ENCODE measurements at regions not wholly inside any gene's neighbourhood (a gene's known extent, or its start where the extent isn't known, plus 50 kb on each side); places are given as distances from the start of the nearest gene placed in this dataset.

DNA sequence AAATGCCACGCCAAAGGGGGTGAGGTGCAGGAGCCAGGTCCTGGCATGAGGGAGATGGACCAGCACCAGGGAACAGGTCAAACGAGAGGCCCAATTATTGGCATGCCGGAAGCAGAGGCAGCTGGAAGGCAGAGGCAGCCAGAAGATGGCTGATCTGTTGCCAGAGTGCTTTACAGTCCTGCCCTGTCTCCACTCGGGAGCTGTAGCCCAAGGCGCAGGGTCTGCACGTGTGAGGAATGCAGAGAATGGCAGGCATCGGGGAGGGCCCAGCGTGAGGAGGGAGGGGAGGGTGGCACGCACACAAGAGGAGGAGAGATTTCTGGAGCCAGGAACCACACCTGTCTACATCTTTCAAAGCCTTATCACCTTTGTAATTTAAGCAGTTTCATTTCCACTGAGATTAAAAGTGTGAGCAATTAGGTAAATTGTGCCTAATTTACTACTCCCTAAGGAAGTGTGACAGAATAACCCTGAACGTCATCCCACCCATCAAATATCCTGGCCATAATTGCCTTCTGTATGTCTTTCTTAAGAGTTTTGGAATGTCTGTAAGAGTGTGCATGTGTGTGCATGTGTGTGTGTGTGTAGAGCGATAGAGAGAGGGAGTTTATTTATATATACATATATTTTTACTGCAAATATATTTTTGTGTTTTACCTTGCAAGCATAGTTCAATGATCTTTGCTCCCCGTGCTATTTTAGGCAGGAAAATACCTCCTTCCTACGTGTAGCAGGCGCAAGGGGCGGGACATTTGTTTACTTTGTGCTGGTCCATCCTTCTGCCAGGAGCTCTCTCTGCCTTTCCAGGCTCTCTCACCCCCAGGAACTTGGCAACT lies 125.5 kb upstream of the SERBP1 start:
- TF ChIP-seq NFATC4 (CRISPR knock-in tag; IDR thresholded peaks at IDR 0.05) (no peak), CTCF (IDR thresholded peaks at IDR 0.05) (no peak), CREB1 (CRISPR knock-in tag; IDR thresholded peaks at IDR 0.05) (no peak), NR2C2 (CRISPR knock-in tag; IDR thresholded peaks at IDR 0.05) (no peak), MAX (CRISPR knock-in tag; IDR thresholded peaks at IDR 0.05) (no peak), FOXK1 (CRISPR knock-in tag; IDR thresholded peaks at IDR 0.05) (no peak), TCF7 (CRISPR knock-in tag; IDR thresholded peaks at IDR 0.05; ENCODE audit: low read depth) (no peak), SMAD3 (CRISPR knock-in tag; IDR thresholded peaks at IDR 0.05; ENCODE audit: borderline replicate concordance) (no peak), GABPB1 (CRISPR knock-in tag; IDR thresholded peaks at IDR 0.05) (no peak), TP53 (CRISPR knock-in tag; IDR thresholded peaks at IDR 0.05) (no peak), NFYB (CRISPR knock-in tag; conservative IDR thresholded peaks at IDR 0.05; ENCODE audit: low read depth) (no peak), ETV6 (CRISPR knock-in tag; IDR thresholded peaks at IDR 0.05) (no peak)
- TF ChIP-seq, protein P1, sequence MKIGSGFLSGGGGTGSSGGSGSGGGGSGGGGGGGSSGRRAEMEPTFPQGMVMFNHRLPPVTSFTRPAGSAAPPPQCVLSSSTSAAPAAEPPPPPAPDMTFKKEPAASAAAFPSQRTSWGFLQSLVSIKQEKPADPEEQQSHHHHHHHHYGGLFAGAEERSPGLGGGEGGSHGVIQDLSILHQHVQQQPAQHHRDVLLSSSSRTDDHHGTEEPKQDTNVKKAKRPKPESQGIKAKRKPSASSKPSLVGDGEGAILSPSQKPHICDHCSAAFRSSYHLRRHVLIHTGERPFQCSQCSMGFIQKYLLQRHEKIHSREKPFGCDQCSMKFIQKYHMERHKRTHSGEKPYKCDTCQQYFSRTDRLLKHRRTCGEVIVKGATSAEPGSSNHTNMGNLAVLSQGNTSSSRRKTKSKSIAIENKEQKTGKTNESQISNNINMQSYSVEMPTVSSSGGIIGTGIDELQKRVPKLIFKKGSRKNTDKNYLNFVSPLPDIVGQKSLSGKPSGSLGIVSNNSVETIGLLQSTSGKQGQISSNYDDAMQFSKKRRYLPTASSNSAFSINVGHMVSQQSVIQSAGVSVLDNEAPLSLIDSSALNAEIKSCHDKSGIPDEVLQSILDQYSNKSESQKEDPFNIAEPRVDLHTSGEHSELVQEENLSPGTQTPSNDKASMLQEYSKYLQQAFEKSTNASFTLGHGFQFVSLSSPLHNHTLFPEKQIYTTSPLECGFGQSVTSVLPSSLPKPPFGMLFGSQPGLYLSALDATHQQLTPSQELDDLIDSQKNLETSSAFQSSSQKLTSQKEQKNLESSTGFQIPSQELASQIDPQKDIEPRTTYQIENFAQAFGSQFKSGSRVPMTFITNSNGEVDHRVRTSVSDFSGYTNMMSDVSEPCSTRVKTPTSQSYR (CRISPR knock-in tag; IDR thresholded peaks at IDR 0.05): no peak
